SJCRH30 (cell line): ENCODE measurements at regions not wholly inside any gene's neighbourhood (a gene's known extent, or its start where the extent isn't known, plus 50 kb on each side); places are given as distances from the start of the nearest gene placed in this dataset.
A peak's percentile ranks its signal among the peaks of the same experiment; 100 is the strongest.

ENCODE experiments used
- DNase-seq, 2 experiments: peaks; one replicate each; pipeline ENCODE4 v3.0.0-alpha.2; 2015 to 2020
- H3K27ac ChIP-seq: fragments of 250-450 bp; sonication (Bioruptor Pico); 2 replicates; pipeline ENCODE4 v1.5.1; 2020; ENCODE audit warnings: mild to moderate bottlenecking, moderate library complexity
- H3K27me3 ChIP-seq: fragments of 250-450 bp; sonication (Bioruptor Pico); 2 replicates; pipeline ENCODE4 v1.5.1; 2020; ENCODE audit warnings: mild to moderate bottlenecking, moderate library complexity
- H3K36me3 ChIP-seq: fragments of 250-450 bp; sonication (Bioruptor Pico); 2 replicates; pipeline ENCODE4 v1.5.1; 2020; ENCODE audit warnings: mild to moderate bottlenecking, moderate library complexity
- H3K4me1 ChIP-seq: fragments of 250-450 bp; sonication (Bioruptor Pico); 2 replicates; pipeline ENCODE4 v1.5.1; 2020; ENCODE audit warnings: mild to moderate bottlenecking, moderate library complexity
- H3K4me3 ChIP-seq: fragments of 250-450 bp; sonication (Bioruptor Pico); 2 replicates; pipeline ENCODE4 v1.5.1; 2020; ENCODE audit warnings: mild to moderate bottlenecking, moderate library complexity
- H3K9me3 ChIP-seq: fragments of 250-450 bp; sonication (Bioruptor Pico); replicated peaks from 2 replicates; pipeline ENCODE4 v1.5.1; 2020; ENCODE audit warnings: mild to moderate bottlenecking, moderate library complexity

GRCh38 chr2:71772510-71773172 is 319.3 kb downstream of the DYSF start:
- Histone ChIP-seq H3K4me1 (no peaks in the 10 kb centered on the region), H3K4me3 (no peak overlapping the region), H3K27me3 (no peaks in the 10 kb centered on the region), H3K27ac (no peak overlapping the region), H3K9me3 (peaks cover 8% of the 10 kb centered on the region), H3K36me3 (no peaks in the 10 kb centered on the region)
- DNase-seq = no peak

- H3K36me3 ChIP-seq = no peaks in the 10 kb centered on the region
- no peaks in the 10 kb centered on the region for H3K4me1 ChIP-seq
- peaks cover 7% of the 10 kb centered on the region for H3K9me3 ChIP-seq
- H3K4me3 ChIP-seq = no peak overlapping the region
- no peak overlapping the region for H3K27ac ChIP-seq
- H3K27me3 ChIP-seq = 0 out of 2 replicates have a peak, but pooled peaks cover 2% of the 10 kb centered on the region
- DNase-seq = no peak
These were observed 314.3 kb downstream of the DYSF start for GRCh38 chr2:71767663-71768062.

GRCh38 chr2:71759060-71759459 is 305.7 kb downstream of the DYSF start:
- peaks cover 9% of the 10 kb centered on the region for H3K27me3 ChIP-seq
- H3K9me3 ChIP-seq = 0 out of 2 replicates have a peak, but pooled peaks cover 5% of the 10 kb centered on the region
- H3K36me3 ChIP-seq = no peaks in the 10 kb centered on the region
- no peaks in the 10 kb centered on the region; the same call in 1 of the 2 replicates for H3K4me1 ChIP-seq
- no peak overlapping the region for H3K4me3 ChIP-seq
- H3K27ac ChIP-seq = no peak overlapping the region
- no peak for DNase-seq

GRCh38 chr2:71757351-71757750 is 304.0 kb downstream of the DYSF start:
- Histone ChIP-seq H3K9me3 (0 out of 2 replicates have a peak, but pooled peaks cover 5% of the 10 kb centered on the region), H3K27ac (no peak overlapping the region), H3K4me3 (no peak overlapping the region), H3K36me3 (no peaks in the 10 kb centered on the region), H3K27me3 (peaks cover 9% of the 10 kb centered on the region), H3K4me1 (no peaks in the 10 kb centered on the region; the same call in 1 of the 2 replicates)
- DNase-seq = no peak

GRCh38 chr2:71756280-71756906 is 303.0 kb downstream of the DYSF start:
- no peak overlapping the region for H3K27ac ChIP-seq
- DNase-seq = no peak

GRCh38 chr2:71751590-71751989 is 298.2 kb downstream of the DYSF start:
- H3K27ac ChIP-seq = no peak overlapping the region
- no peaks in the 10 kb centered on the region for H3K36me3 ChIP-seq
- H3K9me3 ChIP-seq = peaks cover 11% of the 10 kb centered on the region
- peaks cover 23% of the 10 kb centered on the region for H3K4me1 ChIP-seq
- H3K27me3 ChIP-seq = no peaks in the 10 kb centered on the region; the same call in 1 of the 2 replicates
- DNase-seq = no peak
- no peak overlapping the region for H3K4me3 ChIP-seq

More at GRCh38 chr2:71756280-71756906, 303.0 kb downstream of the DYSF start:
- H3K9me3 ChIP-seq = peaks cover 13% of the 10 kb centered on the region
- H3K4me1 ChIP-seq = no peaks in the 10 kb centered on the region; the same call in 1 of the 2 replicates
- peaks cover 9% of the 10 kb centered on the region for H3K27me3 ChIP-seq
- no peaks in the 10 kb centered on the region for H3K36me3 ChIP-seq
- H3K4me3 ChIP-seq = no peak overlapping the region

- Histone ChIP-seq H3K4me1 (peaks cover 25% of the 10 kb centered on the region), H3K27ac (no peak overlapping the region; the same call in 1 of the 2 replicates)
- DNase-seq = peak; percentile 55 to 67
These were observed 296.3 kb downstream of the DYSF start for GRCh38 chr2:71749671-71750101.

GRCh38 chr2:71748227-71748626 is 294.9 kb downstream of the DYSF start:
- no peak overlapping the region for H3K27ac ChIP-seq
- H3K36me3 ChIP-seq = no peaks in the 10 kb centered on the region
- H3K9me3 ChIP-seq = peaks cover 11% of the 10 kb centered on the region
- no peaks in the 10 kb centered on the region for H3K27me3 ChIP-seq
- no peak overlapping the region for H3K4me3 ChIP-seq
- peaks cover 32% of the 10 kb centered on the region for H3K4me1 ChIP-seq
- no peak for DNase-seq

More at GRCh38 chr2:71749671-71750101, 296.3 kb downstream of the DYSF start:
- H3K9me3 ChIP-seq = peaks cover 11% of the 10 kb centered on the region
- H3K36me3 ChIP-seq = no peaks in the 10 kb centered on the region
- no peak overlapping the region for H3K4me3 ChIP-seq
- no peaks in the 10 kb centered on the region for H3K27me3 ChIP-seq

GRCh38 chr2:71747559-71747958 is 294.2 kb downstream of the DYSF start:
- Histone ChIP-seq H3K9me3 (peaks cover 11% of the 10 kb centered on the region), H3K4me1 (peaks cover 32% of the 10 kb centered on the region), H3K4me3 (no peak overlapping the region), H3K27me3 (no peaks in the 10 kb centered on the region), H3K36me3 (no peaks in the 10 kb centered on the region), H3K27ac (no peak overlapping the region)
- DNase-seq = no peak

- H3K27ac ChIP-seq = no peak overlapping the region
- H3K4me3 ChIP-seq = no peak overlapping the region; the same call in 1 of the 2 replicates
- H3K27me3 ChIP-seq = no peaks in the 10 kb centered on the region
- no peaks in the 10 kb centered on the region for H3K36me3 ChIP-seq
- H3K4me1 ChIP-seq = peaks cover 32% of the 10 kb centered on the region
- peak; percentile 57 to 58 for DNase-seq
- peaks cover 9% of the 10 kb centered on the region for H3K9me3 ChIP-seq
These were observed 293.7 kb downstream of the DYSF start for GRCh38 chr2:71746946-71747501.

- Histone ChIP-seq H3K4me1 (peaks cover 27% of the 10 kb centered on the region), H3K4me3 (no peak overlapping the region)
These were observed 291.4 kb downstream of the DYSF start for GRCh38 chr2:71744781-71745180.

GRCh38 chr2:71743995-71744675 is 290.8 kb downstream of the DYSF start:
- Histone ChIP-seq H3K36me3 (no peaks in the 10 kb centered on the region), H3K4me1 (peaks cover 21% of the 10 kb centered on the region), H3K9me3 (0 out of 2 replicates have a peak, but pooled peaks cover 4% of the 10 kb centered on the region), H3K27me3 (no peaks in the 10 kb centered on the region), H3K4me3 (no peak overlapping the region), H3K27ac (no peak overlapping the region)
- peak in 1 of 2 experiments; percentile 35 for DNase-seq

More at GRCh38 chr2:71744781-71745180, 291.4 kb downstream of the DYSF start:
- no peak overlapping the region for H3K27ac ChIP-seq
- H3K9me3 ChIP-seq = 0 out of 2 replicates have a peak, but pooled peaks cover 4% of the 10 kb centered on the region
- DNase-seq = no peak
- H3K27me3 ChIP-seq = no peaks in the 10 kb centered on the region
- no peaks in the 10 kb centered on the region for H3K36me3 ChIP-seq

GRCh38 chr2:71742953-71743601 is 289.7 kb downstream of the DYSF start:
- peak in 1 of 2 experiments; percentile 38 for DNase-seq
- H3K27ac ChIP-seq = no peak overlapping the region
- 0 out of 2 replicates have a peak, but pooled peaks cover 4% of the 10 kb centered on the region for H3K9me3 ChIP-seq
- no peaks in the 10 kb centered on the region for H3K36me3 ChIP-seq
- no peak overlapping the region for H3K4me3 ChIP-seq
- H3K27me3 ChIP-seq = no peaks in the 10 kb centered on the region
- peaks cover 19% of the 10 kb centered on the region for H3K4me1 ChIP-seq

- H3K4me1 ChIP-seq = peaks cover 3% of the 10 kb centered on the region; the same call in 1 of the 2 replicates
These were observed 283.6 kb downstream of the DYSF start for GRCh38 chr2:71736986-71737385.

More at GRCh38 chr2:71736986-71737385, 283.6 kb downstream of the DYSF start:
- no peaks in the 10 kb centered on the region for H3K36me3 ChIP-seq
- 0 out of 2 replicates have a peak, but pooled peaks cover 5% of the 10 kb centered on the region for H3K9me3 ChIP-seq
- no peak overlapping the region for H3K4me3 ChIP-seq
- H3K27ac ChIP-seq = no peak overlapping the region
- DNase-seq = no peak
- H3K27me3 ChIP-seq = no peaks in the 10 kb centered on the region
